Umbilical cord (tissue), 1 donor: ENCODE measurements at regions not wholly inside any gene's neighbourhood (a gene's known extent, or its start where the extent isn't known, plus 50 kb on each side); places are given as distances from the start of the nearest gene placed in this dataset.

Experiments used
- DNase-seq: peaks from one replicate; pipeline ENCODE4 v3.0.0-alpha.2; 2015; ENCODE audit warnings: low spot score

GRCh38 chr4:3364634-3365314 is 72.0 kb downstream of the RGS12 start:
- DNase-seq: no peak

- no peak for DNase-seq
Observed at GRCh38 chr4:3365326-3365725, 72.5 kb downstream of the RGS12 start.

GRCh38 chr4:3365871-3366842 is 73.3 kb downstream of the RGS12 start:
- no peak for DNase-seq

- no peak for DNase-seq
Observed at GRCh38 chr4:3366893-3367775, 74.3 kb downstream of the RGS12 start.

- no peak for DNase-seq
Observed at GRCh38 chr4:3367866-3368265, 73.9 kb upstream of the HGFAC start.

GRCh38 chr4:3368334-3368733 is 73.4 kb upstream of the HGFAC start:
- DNase-seq: no peak

GRCh38 chr4:3368841-3369760 is 72.7 kb upstream of the HGFAC start:
- DNase-seq: no peak

GRCh38 chr4:3369781-3370674 is 71.7 kb upstream of the HGFAC start:
- peak; percentile 78 for DNase-seq

GRCh38 chr4:3371033-3372001 is 70.5 kb upstream of the HGFAC start:
- DNase-seq: peak; percentile 42

GRCh38 chr4:3372264-3372932 is 69.4 kb upstream of the HGFAC start:
- no peak for DNase-seq

GRCh38 chr4:3372933-3373465 is 68.8 kb upstream of the HGFAC start:
- DNase-seq: peak; percentile 51

GRCh38 chr4:3373468-3373867 is 68.3 kb upstream of the HGFAC start:
- no peak for DNase-seq

- DNase-seq: no peak
Observed at GRCh38 chr4:3374011-3374645, 67.6 kb upstream of the HGFAC start.

GRCh38 chr4:3374667-3375066 is 67.1 kb upstream of the HGFAC start:
- no peak for DNase-seq

- no peak for DNase-seq
Observed at GRCh38 chr4:3375688-3376087, 66.1 kb upstream of the HGFAC start.

GRCh38 chr4:3376266-3376665 is 65.5 kb upstream of the HGFAC start:
- no peak for DNase-seq

- DNase-seq: no peak
Observed at GRCh38 chr4:3377557-3377956, 64.2 kb upstream of the HGFAC start.
